GM12873 (cell line): ENCODE measurements at regions not wholly inside any gene's neighbourhood (a gene's known extent, or its start where the extent isn't known, plus 50 kb on each side); places are given as distances from the start of the nearest gene placed in this dataset.

Experiments
- CTCF ChIP-seq: IDR thresholded peaks from 2 replicates; pipeline ENCODE4 v1.5.1; 2012; ENCODE audit warnings: low read depth, mild to moderate bottlenecking, moderate library complexity, low read length, control low read depth; ENCODE audit not compliant: insufficient read depth; ENCODE audit errors: missing control alignments

GRCh38 chr10:8128511-8128910, 74.0 kb downstream of the GATA3 start:
- no peak for TF ChIP-seq CTCF

GRCh38 chr10:8129438-8129837, 75.0 kb downstream of the GATA3 start:
- TF ChIP-seq CTCF = no peak

GRCh38 chr10:8130973-8131911, 76.8 kb downstream of the GATA3 start:
- TF ChIP-seq CTCF = no peak

- no peak for TF ChIP-seq CTCF
Measured at GRCh38 chr10:8133146-8133545, 78.7 kb downstream of the GATA3 start.

- no peak for TF ChIP-seq CTCF
Measured at GRCh38 chr10:8136736-8137135, 82.2 kb downstream of the GATA3 start.

GRCh38 chr10:8137272-8137681, 82.8 kb downstream of the GATA3 start:
- TF ChIP-seq CTCF = no peak

GRCh38 chr10:8137726-8138125, 83.2 kb downstream of the GATA3 start:
- TF ChIP-seq CTCF = no peak
